Liver (tissue), 7 donors: ENCODE measurements at regions not wholly inside any gene's neighbourhood (a gene's known extent, or its start where the extent isn't known, plus 50 kb on each side); places are given as distances from the start of the nearest gene placed in this dataset.

Source experiments
- DNase-seq: peaks from one replicate; pipeline ENCODE4 v3.0.0-alpha.2; 2017; ENCODE audit warnings: low spot score
- H3K27ac ChIP-seq, 2 donors: one replicate each; pipeline ENCODE4 v1.7.0; 2013; ENCODE audit warnings: inconsistent platforms in 2 of 2, low read length in 2 of 2, control low read depth in 1 of 2, low read depth in 1 of 2, mild to moderate bottlenecking in 1 of 2
- H3K27me3 ChIP-seq, 4 donors: one replicate each; pipeline versions ENCODE4 v1.6.1 to v1.7.0; 2013; ENCODE audit warnings: low read length in 3 of 4, inconsistent platforms in 1 of 4, mild to moderate bottlenecking in 1 of 4, moderate library complexity in 1 of 4; ENCODE audit not compliant: control insufficient read depth in 4 of 4, insufficient read depth in 4 of 4
- H3K36me3 ChIP-seq, 4 donors: one replicate each; pipeline versions ENCODE4 v1.6.1 to v1.7.0; 2013; ENCODE audit warnings: low read length in 3 of 4, mild to moderate bottlenecking in 3 of 4, low read depth in 1 of 4, moderate library complexity in 1 of 4; ENCODE audit not compliant: control insufficient read depth in 4 of 4, insufficient read depth in 3 of 4
- H3K4me1 ChIP-seq, 4 donors: one replicate each; pipeline versions ENCODE4 v1.6.1 to v1.7.0; 2013; ENCODE audit warnings: low read length in 3 of 4, mild to moderate bottlenecking in 3 of 4, moderate library complexity in 1 of 4; ENCODE audit not compliant: control insufficient read depth in 4 of 4, insufficient read depth in 4 of 4
- H3K4me3 ChIP-seq, 3 donors: one replicate each; pipeline versions ENCODE4 v1.6.1 to v1.7.0; 2013; ENCODE audit warnings: low read length in 3 of 3, control low read depth in 1 of 3, low read depth in 1 of 3, mild to moderate bottlenecking in 1 of 3
- H3K9ac ChIP-seq, 2 donors: one replicate each; pipeline ENCODE4 v1.7.0; 2013; ENCODE audit warnings: low read length in 2 of 2, mild to moderate bottlenecking in 2 of 2, moderate library complexity in 2 of 2, control low read depth in 1 of 2, low read depth in 1 of 2
- H3K9me3 ChIP-seq, 4 donors: one replicate each; pipeline versions ENCODE4 v1.6.1 to v1.7.0; 2013; ENCODE audit warnings: low read length in 3 of 4; ENCODE audit not compliant: control insufficient read depth in 4 of 4
- GABPA ChIP-seq, 2 donors: IDR thresholded peaks in 1 of 2; conservative IDR thresholded peaks in 1 of 2; 2 replicates each; pipeline ENCODE4 v1.6.1; 2016; ENCODE audit warnings: antibody characterized with exemption in 2 of 2, mild to moderate bottlenecking in 1 of 2, moderate library complexity in 1 of 2
- HNF4A ChIP-seq, 2 donors: conservative IDR thresholded peaks; 2 replicates each; pipeline ENCODE4 v1.6.1; 2016; ENCODE audit warnings: antibody characterized with exemption in 2 of 2, mild to moderate bottlenecking in 2 of 2
- HNF4G ChIP-seq: IDR thresholded peaks from 2 replicates; pipeline ENCODE4 v1.6.1; 2016; ENCODE audit warnings: antibody characterized with exemption
- JUND ChIP-seq, 2 donors: IDR thresholded peaks; 2 replicates each; pipeline ENCODE4 v1.6.1; 2016; ENCODE audit warnings: antibody characterized with exemption in 2 of 2
- NR2F2 ChIP-seq: IDR thresholded peaks from 2 replicates; pipeline ENCODE4 v1.6.1; 2016; ENCODE audit warnings: antibody characterized with exemption
- RXRA ChIP-seq, 2 donors: IDR thresholded peaks; 2 replicates each; pipeline ENCODE4 v1.6.1; 2017 to 2018; ENCODE audit warnings: antibody characterized with exemption in 2 of 2, mild to moderate bottlenecking in 1 of 2
- SP1 ChIP-seq: IDR thresholded peaks from 2 replicates; pipeline ENCODE4 v1.6.1; 2018; ENCODE audit warnings: antibody characterized with exemption, mild to moderate bottlenecking
- TAF1 ChIP-seq: conservative IDR thresholded peaks from 2 replicates; pipeline ENCODE4 v1.6.1; 2016; ENCODE audit warnings: antibody characterized with exemption, mild to moderate bottlenecking
- WGBS: extraction: QIAGEN DNeasy Blood & Tissue Kit; methylation state at CpG from one replicate; pipeline ENCODE4 v1.1.7; 2013; 5-methylcytosine and 5-hydroxymethylcytosine counted together
- TF ChIP-seq, protein P1 (sequence below): IDR thresholded peaks from 2 replicates; pipeline ENCODE4 v1.6.1; 2016; ENCODE audit warnings: antibody characterized with exemption, mild to moderate bottlenecking
- TF ChIP-seq, protein P2 (sequence below): IDR thresholded peaks from 2 replicates; pipeline ENCODE4 v1.6.1; 2016; ENCODE audit warnings: antibody characterized with exemption
- donor health status: healthy.
- donor health status: healthy.
- donor health status: healthy.
- donor health status: healthy.

DNA sequence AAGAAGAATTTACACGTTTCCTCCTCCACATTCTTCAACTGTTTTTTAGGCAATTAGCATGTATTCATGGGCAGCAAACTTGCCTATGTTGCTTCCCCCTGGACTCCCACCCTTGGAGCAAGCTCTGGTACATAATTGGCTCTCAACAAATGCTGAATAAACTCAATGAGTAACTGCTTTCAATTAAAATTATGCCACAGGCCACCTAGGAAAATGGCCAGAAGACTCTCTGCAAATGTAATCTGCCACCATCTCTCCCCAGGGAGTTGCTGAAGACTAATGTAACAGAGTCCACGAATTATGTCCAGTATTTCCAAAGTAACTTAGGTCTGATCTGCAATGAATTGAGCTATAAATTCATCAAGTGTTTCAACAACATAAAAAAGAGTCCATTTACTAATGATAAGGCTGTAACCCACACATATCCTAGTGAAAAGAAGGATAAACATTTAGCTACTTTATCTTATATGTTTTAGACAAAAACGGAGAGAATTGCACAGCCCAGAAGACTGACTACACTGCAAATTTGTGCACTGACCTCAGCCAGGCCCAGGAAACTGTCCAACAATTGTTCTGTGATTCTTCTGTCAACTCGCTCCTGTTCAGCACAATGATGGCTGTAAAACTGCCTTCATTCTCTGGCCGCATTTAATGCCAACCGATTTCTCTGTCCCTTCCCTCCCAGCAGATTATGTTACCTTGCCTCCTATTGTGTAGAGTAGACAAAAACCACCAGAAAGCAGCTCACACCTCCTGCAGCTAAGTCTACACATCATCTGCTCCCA, 808.6 kb upstream of the ARGLU1 start:
- Histone ChIP-seq H3K9me3 (no peaks in the 10 kb centered on the region), H3K4me3 (no peak overlapping the region), H3K36me3 (no peaks in the 10 kb centered on the region), H3K27me3 (no peaks in the 10 kb centered on the region), H3K4me1 (no peaks in the 10 kb centered on the region), H3K27ac (no peak overlapping the region), H3K9ac (no peak overlapping the region)
- TF ChIP-seq HNF4G (no peak), SP1 (no peak), GABPA (IDR thresholded peaks at IDR 0.05 in 1 of 2, conservative IDR thresholded peaks at IDR 0.05 in 1 of 2) (no peak), JUND (IDR thresholded peaks at IDR 0.05) (no peak), NR2F2 (no peak), RXRA (IDR thresholded peaks at IDR 0.05) (no peak)
- TF ChIP-seq, protein P1, sequence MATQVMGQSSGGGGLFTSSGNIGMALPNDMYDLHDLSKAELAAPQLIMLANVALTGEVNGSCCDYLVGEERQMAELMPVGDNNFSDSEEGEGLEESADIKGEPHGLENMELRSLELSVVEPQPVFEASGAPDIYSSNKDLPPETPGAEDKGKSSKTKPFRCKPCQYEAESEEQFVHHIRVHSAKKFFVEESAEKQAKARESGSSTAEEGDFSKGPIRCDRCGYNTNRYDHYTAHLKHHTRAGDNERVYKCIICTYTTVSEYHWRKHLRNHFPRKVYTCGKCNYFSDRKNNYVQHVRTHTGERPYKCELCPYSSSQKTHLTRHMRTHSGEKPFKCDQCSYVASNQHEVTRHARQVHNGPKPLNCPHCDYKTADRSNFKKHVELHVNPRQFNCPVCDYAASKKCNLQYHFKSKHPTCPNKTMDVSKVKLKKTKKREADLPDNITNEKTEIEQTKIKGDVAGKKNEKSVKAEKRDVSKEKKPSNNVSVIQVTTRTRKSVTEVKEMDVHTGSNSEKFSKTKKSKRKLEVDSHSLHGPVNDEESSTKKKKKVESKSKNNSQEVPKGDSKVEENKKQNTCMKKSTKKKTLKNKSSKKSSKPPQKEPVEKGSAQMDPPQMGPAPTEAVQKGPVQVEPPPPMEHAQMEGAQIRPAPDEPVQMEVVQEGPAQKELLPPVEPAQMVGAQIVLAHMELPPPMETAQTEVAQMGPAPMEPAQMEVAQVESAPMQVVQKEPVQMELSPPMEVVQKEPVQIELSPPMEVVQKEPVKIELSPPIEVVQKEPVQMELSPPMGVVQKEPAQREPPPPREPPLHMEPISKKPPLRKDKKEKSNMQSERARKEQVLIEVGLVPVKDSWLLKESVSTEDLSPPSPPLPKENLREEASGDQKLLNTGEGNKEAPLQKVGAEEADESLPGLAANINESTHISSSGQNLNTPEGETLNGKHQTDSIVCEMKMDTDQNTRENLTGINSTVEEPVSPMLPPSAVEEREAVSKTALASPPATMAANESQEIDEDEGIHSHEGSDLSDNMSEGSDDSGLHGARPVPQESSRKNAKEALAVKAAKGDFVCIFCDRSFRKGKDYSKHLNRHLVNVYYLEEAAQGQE, result no peak
- TF ChIP-seq, protein P2, sequence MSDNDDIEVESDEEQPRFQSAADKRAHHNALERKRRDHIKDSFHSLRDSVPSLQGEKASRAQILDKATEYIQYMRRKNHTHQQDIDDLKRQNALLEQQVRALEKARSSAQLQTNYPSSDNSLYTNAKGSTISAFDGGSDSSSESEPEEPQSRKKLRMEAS, result no peak
- no peak for DNase-seq
- 65% methylated on average over 6 of the region's 6 CpGs for WGBS

DNA sequence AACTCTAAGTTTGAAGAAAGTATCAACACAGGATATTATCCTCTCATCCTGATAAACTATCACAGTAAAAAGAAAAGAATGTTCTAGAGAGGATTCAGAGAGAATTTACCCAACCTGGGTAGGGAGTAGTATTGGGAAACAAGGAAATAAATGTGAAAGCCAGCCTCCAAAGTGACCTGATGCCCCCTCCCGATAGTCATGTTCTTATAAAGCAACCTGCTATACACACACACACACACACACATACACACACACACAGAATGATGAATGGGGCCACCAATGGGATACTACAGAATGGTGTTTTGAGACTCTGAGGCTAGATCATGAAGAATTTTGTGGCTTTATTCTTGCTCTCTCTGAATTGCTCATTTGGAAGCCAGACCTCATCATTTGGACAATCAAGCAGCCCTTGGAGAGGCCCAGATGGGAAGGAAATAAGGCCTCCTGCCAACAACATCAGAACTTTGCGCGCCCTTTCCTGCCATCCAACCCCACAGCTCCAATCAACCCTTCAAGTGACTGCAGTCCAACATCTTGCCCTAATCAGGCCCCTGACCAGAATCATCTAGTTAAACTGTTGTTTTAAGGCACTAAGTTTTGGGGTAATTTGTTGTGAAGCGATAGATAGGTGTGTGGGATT, 807.9 kb upstream of the ARGLU1 start:
- no peak for TF ChIP-seq RXRA (IDR thresholded peaks at IDR 0.05)
- TF ChIP-seq, protein P1, result no peak
- no peak for TF ChIP-seq HNF4A (conservative IDR thresholded peaks at IDR 0.05)
- TF ChIP-seq TAF1, result no peak
- no peak for TF ChIP-seq SP1
- no peak for DNase-seq
- Histone ChIP-seq H3K27ac (no peak overlapping the region), H3K4me3 (no peak overlapping the region), H3K9me3 (no peaks in the 10 kb centered on the region), H3K9ac (no peak overlapping the region), H3K27me3 (no peaks in the 10 kb centered on the region), H3K4me1 (no peaks in the 10 kb centered on the region), H3K36me3 (no peaks in the 10 kb centered on the region)
- WGBS, result 79% methylated on average over 4 of the region's 4 CpGs
